A549 (cell line): ENCODE measurements at regions not wholly inside any gene's neighbourhood (a gene's known extent, or its start where the extent isn't known, plus 50 kb on each side); places are given as distances from the start of the nearest gene placed in this dataset.

Experiments used
- CEBPB ChIP-seq, 2 experiments: fragments of >200 bp in 1 of 2; sonication (Bioruptor Twin) in 1 of 2; formaldehyde crosslinking in 1 of 2; IDR thresholded peaks; 2 replicates each; pipeline ENCODE4 v1.6.1; 2012 to 2016
- CTCF ChIP-seq: fragments of >200 bp; sonication (Bioruptor Twin); formaldehyde crosslinking; IDR thresholded peaks from 3 replicates; pipeline ENCODE4 v1.5.1; 2016
- GATA3 ChIP-seq: IDR thresholded peaks from 2 replicates; pipeline ENCODE4 v1.6.1; 2012; ENCODE audit warnings: borderline replicate concordance
- MAFK ChIP-seq: fragments of 450-650 bp; IDR thresholded peaks from 2 replicates; pipeline ENCODE4 v1.6.1; 2014; ENCODE audit not compliant: partially characterized antibody
- NFE2L2 ChIP-seq: fragments of 150-350 bp; conservative IDR thresholded peaks from 2 replicates; pipeline ENCODE4 v1.6.1; 2014; ENCODE audit warnings: low read length
- TP53 ChIP-seq: fragments of 250-450 bp; sonication (Bioruptor Pico); IDR thresholded peaks from 2 replicates; pipeline ENCODE4 v1.5.0; 2021; ENCODE audit warnings: mild to moderate bottlenecking, moderate library complexity

GRCh38 chr5:81839034-81839433 is 88.1 kb upstream of the SSBP2 start:
- TF ChIP-seq MAFK (no peak), TP53 (CRISPR knock-in tag) (no peak), CTCF (no peak), CEBPB (IDR thresholded peaks at IDR 0.05) (no peak), NFE2L2 (no peak), GATA3 (no peak)
